Effector memory CD8-positive, alpha-beta T cell (primary cell): ENCODE measurements at regions not wholly inside any gene's neighbourhood (a gene's known extent, or its start where the extent isn't known, plus 50 kb on each side); places are given as distances from the start of the nearest gene placed in this dataset.
"Not testable (repeated sequence)": the region's sequence is repeated elsewhere in the genome, so short reads cannot be mapped to it uniquely, and the experiment has no call there.

Source experiments
- ATAC-seq: fragments of 150-1000 bp; cut with Tn5 transposase; replicated peaks from 2 replicates; pipeline ENCODE4 v1.10.0; 2021; ENCODE audit warnings: mild to moderate bottlenecking, moderate library complexity
- DNase-seq, 3 experiments: peaks; one replicate each; pipeline ENCODE4 v3.0.0; 2021
- H3K27ac Mint-ChIP-seq, 2 donors: one replicate each; pipeline ENCODE4 v1.8.0; 2022; ENCODE audit warnings: mild to moderate bottlenecking in 2 of 2, mixed read lengths in 2 of 2, moderate library complexity in 2 of 2
- H3K27me3 Mint-ChIP-seq, 2 donors: one replicate each; pipeline ENCODE4 v1.8.0; 2022; ENCODE audit warnings: mixed read lengths in 2 of 2
- H3K36me3 Mint-ChIP-seq: one replicate; pipeline ENCODE4 v1.8.0; 2022; ENCODE audit warnings: mild to moderate bottlenecking, moderate library complexity, mixed read lengths; ENCODE audit not compliant: insufficient read depth
- H3K4me1 Mint-ChIP-seq, 2 donors: one replicate each; pipeline ENCODE4 v1.8.0; 2022; ENCODE audit warnings: low read depth in 2 of 2, mixed read lengths in 2 of 2
- H3K4me3 Mint-ChIP-seq, 2 donors: one replicate each; pipeline ENCODE4 v1.8.0; 2022; ENCODE audit warnings: mild to moderate bottlenecking in 2 of 2, mixed read lengths in 2 of 2, moderate library complexity in 2 of 2
- H3K9me3 Mint-ChIP-seq, 2 donors: one replicate each; pipeline ENCODE4 v1.8.0; 2022; ENCODE audit warnings: mixed read lengths in 2 of 2

GRCh38 chr7:125423458-125424155 lies 494.0 kb upstream of the POT1 start:
- H3K27ac Mint-ChIP-seq: no peak overlapping the region
- ATAC-seq: no peak
- H3K4me3 Mint-ChIP-seq: no peak overlapping the region

GRCh38 chr7:125421407-125421806 lies 491.8 kb upstream of the POT1 start:
- H3K27ac Mint-ChIP-seq, H3K4me3 Mint-ChIP-seq, H3K4me1 Mint-ChIP-seq, H3K36me3 Mint-ChIP-seq, H3K27me3 Mint-ChIP-seq, DNase-seq, ATAC-seq: not testable (repeated sequence)
- H3K9me3 Mint-ChIP-seq: peaks cover 15 to 18% of the 10 kb centered on the region in 2 donors

More at GRCh38 chr7:125423458-125424155, 494.0 kb upstream of the POT1 start:
- no peaks in the 10 kb centered on the region for H3K36me3 Mint-ChIP-seq
- no peak for DNase-seq
- no peaks in the 10 kb centered on the region for H3K4me1 Mint-ChIP-seq
- H3K27me3 Mint-ChIP-seq: no peaks in the 10 kb centered on the region
- peaks cover 10 to 27% of the 10 kb centered on the region in 2 donors for H3K9me3 Mint-ChIP-seq

- no peaks in the 10 kb centered on the region for H3K4me1 Mint-ChIP-seq
- no peak for ATAC-seq
- peaks cover 7 to 8% of the 10 kb centered on the region in 2 donors for H3K9me3 Mint-ChIP-seq
- no peak overlapping the region for H3K27ac Mint-ChIP-seq
- no peaks in the 10 kb centered on the region for H3K36me3 Mint-ChIP-seq
- H3K27me3 Mint-ChIP-seq: no peaks in the 10 kb centered on the region
- H3K4me3 Mint-ChIP-seq: no peak overlapping the region
- no peak for DNase-seq
Observed at GRCh38 chr7:125412890-125413665, 483.5 kb upstream of the POT1 start.

- no peaks in the 10 kb centered on the region for H3K4me1 Mint-ChIP-seq
- no peaks in the 10 kb centered on the region for H3K27me3 Mint-ChIP-seq
- DNase-seq: no peak
- no peaks in the 10 kb centered on the region for H3K36me3 Mint-ChIP-seq
- no peak for ATAC-seq
- H3K4me3 Mint-ChIP-seq: no peak overlapping the region
- no peak overlapping the region for H3K27ac Mint-ChIP-seq
- peaks cover 5 to 18% of the 10 kb centered on the region in 2 donors for H3K9me3 Mint-ChIP-seq
Observed at GRCh38 chr7:125409921-125410320, 480.3 kb upstream of the POT1 start.

- Mint-ChIP-seq H3K9me3 (peaks cover 0 to 11% of the 10 kb centered on the region in 2 donors), H3K4me1 (no peaks in the 10 kb centered on the region), H3K36me3 (no peaks in the 10 kb centered on the region), H3K27me3 (no peaks in the 10 kb centered on the region), H3K4me3 (no peak overlapping the region), H3K27ac (no peak overlapping the region)
- ATAC-seq: no peak
- DNase-seq: no peak
Observed at GRCh38 chr7:125406111-125406510, 476.5 kb upstream of the POT1 start.

GRCh38 chr7:125399408-125399807 lies 469.8 kb upstream of the POT1 start:
- Mint-ChIP-seq H3K4me1 (no peaks in the 10 kb centered on the region), H3K27ac (no peak overlapping the region), H3K4me3 (no peak overlapping the region), H3K27me3 (no peaks in the 10 kb centered on the region), H3K36me3 (no peaks in the 10 kb centered on the region), H3K9me3 (peaks cover 6 to 7% of the 10 kb centered on the region in 2 donors)
- ATAC-seq (no peak), DNase-seq (no peak)

GRCh38 chr7:125396466-125397151 lies 467.0 kb upstream of the POT1 start:
- Mint-ChIP-seq H3K27me3 (no peaks in the 10 kb centered on the region), H3K36me3 (no peaks in the 10 kb centered on the region), H3K4me3 (no peak overlapping the region), H3K4me1 (no peaks in the 10 kb centered on the region), H3K9me3 (peaks cover 6 to 7% of the 10 kb centered on the region in 2 donors), H3K27ac (no peak overlapping the region)
- DNase-seq: no peak
- ATAC-seq: no peak

DNA sequence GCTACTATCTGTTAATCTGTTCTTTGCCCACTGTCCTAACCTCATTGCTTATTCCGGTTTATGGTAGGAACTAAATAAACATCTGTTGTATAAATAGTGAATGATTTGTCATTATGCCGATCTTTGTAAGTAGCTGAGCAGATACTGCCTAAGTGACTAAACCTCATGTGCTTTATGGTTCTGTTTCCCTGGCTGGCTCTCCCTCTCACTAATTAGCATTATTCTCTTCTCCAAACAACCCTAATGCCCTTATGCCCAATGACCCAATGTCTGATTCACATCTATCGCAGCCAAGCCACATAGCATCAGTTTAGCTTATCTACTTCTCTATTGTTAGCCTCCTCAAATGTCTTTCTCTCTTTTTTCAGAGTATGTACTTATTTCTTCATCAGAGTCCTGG lies 462.3 kb upstream of the POT1 start:
- Mint-ChIP-seq H3K4me3 (no peak overlapping the region), H3K9me3 (peaks cover 4 to 7% of the 10 kb centered on the region in 2 donors), H3K27me3 (no peaks in the 10 kb centered on the region), H3K36me3 (no peaks in the 10 kb centered on the region), H3K27ac (no peak overlapping the region), H3K4me1 (no peaks in the 10 kb centered on the region)
- DNase-seq: no peak
- no peak for ATAC-seq

GRCh38 chr7:125390981-125391380 lies 461.4 kb upstream of the POT1 start:
- no peak for ATAC-seq
- no peak for DNase-seq
- H3K4me3 Mint-ChIP-seq: no peak overlapping the region
- H3K27me3 Mint-ChIP-seq: no peaks in the 10 kb centered on the region
- H3K36me3 Mint-ChIP-seq: no peaks in the 10 kb centered on the region
- no peaks in the 10 kb centered on the region for H3K4me1 Mint-ChIP-seq
- no peak overlapping the region for H3K27ac Mint-ChIP-seq
- H3K9me3 Mint-ChIP-seq: peaks cover 4 to 7% of the 10 kb centered on the region in 2 donors

GRCh38 chr7:125386211-125386610 lies 456.6 kb upstream of the POT1 start:
- Mint-ChIP-seq H3K27me3 (no peaks in the 10 kb centered on the region), H3K9me3 (peaks cover 0 to 2% of the 10 kb centered on the region in 2 donors), H3K36me3 (no peaks in the 10 kb centered on the region), H3K4me1 (no peaks in the 10 kb centered on the region), H3K27ac (no peak overlapping the region), H3K4me3 (no peak overlapping the region)
- DNase-seq: no peak
- no peak for ATAC-seq

DNA sequence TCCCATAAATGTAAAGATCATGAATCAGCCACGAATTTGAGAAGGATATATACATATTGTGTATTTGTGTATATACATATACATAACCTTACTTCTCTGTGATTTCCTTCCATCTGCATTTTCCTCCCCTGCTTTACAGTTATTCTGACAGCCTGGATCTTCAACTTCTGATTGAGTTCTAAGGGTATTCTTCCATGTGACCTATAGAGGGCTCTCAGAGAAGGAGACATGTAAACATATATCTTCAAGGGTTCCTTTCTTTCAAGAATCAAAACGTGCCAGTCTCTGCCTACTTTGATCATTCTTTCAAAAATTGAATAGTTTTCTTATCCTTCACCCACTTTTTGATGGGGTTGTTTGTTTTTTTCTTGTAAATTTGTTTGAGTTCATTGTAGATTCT lies 453.7 kb upstream of the POT1 start:
- DNase-seq: no peak
- Mint-ChIP-seq H3K4me3 (no peak overlapping the region), H3K27me3 (no peaks in the 10 kb centered on the region), H3K4me1 (no peaks in the 10 kb centered on the region), H3K36me3 (no peaks in the 10 kb centered on the region), H3K9me3 (peaks cover 0 to under 1% of the 10 kb centered on the region in 2 donors), H3K27ac (no peak overlapping the region)
- ATAC-seq: no peak

GRCh38 chr7:125382401-125382800 lies 452.8 kb upstream of the POT1 start:
- no peak for DNase-seq
- Mint-ChIP-seq H3K9me3 (no peaks in the 10 kb centered on the region), H3K27me3 (no peaks in the 10 kb centered on the region), H3K4me1 (no peaks in the 10 kb centered on the region), H3K36me3 (no peaks in the 10 kb centered on the region), H3K4me3 (no peak overlapping the region), H3K27ac (no peak overlapping the region)
- no peak for ATAC-seq

GRCh38 chr7:125375942-125376341 lies 446.3 kb upstream of the POT1 start:
- no peaks in the 10 kb centered on the region for H3K27me3 Mint-ChIP-seq
- no peak overlapping the region for H3K27ac Mint-ChIP-seq
- ATAC-seq (no peak), DNase-seq (no peak)
- H3K9me3 Mint-ChIP-seq: no peaks in the 10 kb centered on the region
- no peak overlapping the region for H3K4me3 Mint-ChIP-seq
- H3K4me1 Mint-ChIP-seq: no peaks in the 10 kb centered on the region
- H3K36me3 Mint-ChIP-seq: no peaks in the 10 kb centered on the region

- no peaks in the 10 kb centered on the region for H3K27me3 Mint-ChIP-seq
- no peak overlapping the region for H3K27ac Mint-ChIP-seq
- H3K9me3 Mint-ChIP-seq: peaks cover 0 to 12% of the 10 kb centered on the region in 2 donors
- DNase-seq: no peak
- H3K4me3 Mint-ChIP-seq: no peak overlapping the region
- H3K4me1 Mint-ChIP-seq: no peaks in the 10 kb centered on the region
- H3K36me3 Mint-ChIP-seq: no peaks in the 10 kb centered on the region
- no peak for ATAC-seq
Observed at GRCh38 chr7:125370502-125370901, 440.9 kb upstream of the POT1 start.
